HG02798 (cell line): ENCODE measurements at regions not wholly inside any gene's neighbourhood (a gene's known extent, or its start where the extent isn't known, plus 50 kb on each side); places are given as distances from the start of the nearest gene placed in this dataset.

ENCODE experiments used
- ATAC-seq: cut with Tn5 transposase; IDR thresholded peaks from one replicate; pipeline ENCODE4 v1.9.1; 2021; ENCODE audit warnings: mild to moderate bottlenecking; ENCODE audit not compliant: unreplicated experiment, poor library complexity

GRCh38 chr6:168890306-168890980 lies 363.2 kb downstream of the THBS2 start:
- ATAC-seq = no peak

DNA sequence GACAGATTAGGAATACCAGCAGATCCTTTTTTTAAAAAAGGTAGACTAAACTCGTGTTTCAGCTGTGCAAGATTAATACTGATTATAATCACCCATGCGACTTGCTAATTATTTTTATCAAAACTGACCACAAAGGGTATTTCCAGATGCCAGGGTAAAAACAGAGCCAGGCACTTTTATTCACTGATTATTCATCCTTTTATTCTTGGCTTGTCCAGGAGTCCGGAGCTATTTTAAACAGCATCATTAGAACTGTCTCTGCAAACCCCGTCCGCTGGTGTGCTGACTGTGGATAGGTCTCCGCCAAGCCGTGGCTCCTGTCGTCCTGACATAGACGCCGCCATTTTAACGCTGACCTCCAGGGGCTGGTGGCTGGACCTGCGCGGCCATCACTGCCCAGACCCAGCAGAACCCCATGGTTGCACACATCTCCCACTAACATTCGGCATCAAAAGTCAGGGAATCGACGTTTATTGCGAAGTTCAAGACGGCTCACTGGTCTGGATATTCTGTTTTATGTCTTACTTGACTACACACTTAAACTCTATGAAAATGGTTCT lies 364.8 kb downstream of the THBS2 start:
- no peak for ATAC-seq

GRCh38 chr6:168888102-168888501 lies 365.5 kb downstream of the THBS2 start:
- ATAC-seq = no peak

DNA sequence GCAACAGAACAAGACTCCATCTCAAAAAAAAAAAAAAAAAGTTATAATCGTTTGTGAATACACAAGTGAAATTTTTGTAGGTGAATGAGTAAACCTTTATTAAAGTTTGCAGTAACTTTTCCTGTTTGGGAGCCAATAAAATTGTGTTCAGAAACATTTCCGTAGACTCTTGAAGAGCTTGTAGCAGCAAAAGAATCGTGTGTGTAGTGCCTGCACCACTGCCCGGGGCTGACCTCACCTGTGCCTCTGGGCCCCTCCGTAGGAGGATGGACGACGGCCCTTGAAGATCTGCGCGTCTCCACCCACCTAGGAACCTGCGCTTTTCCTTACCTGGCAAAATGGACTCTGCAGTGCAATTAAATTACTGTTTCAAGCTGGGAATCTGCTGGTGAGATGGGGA lies 366.0 kb downstream of the THBS2 start:
- no peak for ATAC-seq

GRCh38 chr6:168886964-168887363 lies 366.7 kb downstream of the THBS2 start:
- ATAC-seq = no peak

DNA sequence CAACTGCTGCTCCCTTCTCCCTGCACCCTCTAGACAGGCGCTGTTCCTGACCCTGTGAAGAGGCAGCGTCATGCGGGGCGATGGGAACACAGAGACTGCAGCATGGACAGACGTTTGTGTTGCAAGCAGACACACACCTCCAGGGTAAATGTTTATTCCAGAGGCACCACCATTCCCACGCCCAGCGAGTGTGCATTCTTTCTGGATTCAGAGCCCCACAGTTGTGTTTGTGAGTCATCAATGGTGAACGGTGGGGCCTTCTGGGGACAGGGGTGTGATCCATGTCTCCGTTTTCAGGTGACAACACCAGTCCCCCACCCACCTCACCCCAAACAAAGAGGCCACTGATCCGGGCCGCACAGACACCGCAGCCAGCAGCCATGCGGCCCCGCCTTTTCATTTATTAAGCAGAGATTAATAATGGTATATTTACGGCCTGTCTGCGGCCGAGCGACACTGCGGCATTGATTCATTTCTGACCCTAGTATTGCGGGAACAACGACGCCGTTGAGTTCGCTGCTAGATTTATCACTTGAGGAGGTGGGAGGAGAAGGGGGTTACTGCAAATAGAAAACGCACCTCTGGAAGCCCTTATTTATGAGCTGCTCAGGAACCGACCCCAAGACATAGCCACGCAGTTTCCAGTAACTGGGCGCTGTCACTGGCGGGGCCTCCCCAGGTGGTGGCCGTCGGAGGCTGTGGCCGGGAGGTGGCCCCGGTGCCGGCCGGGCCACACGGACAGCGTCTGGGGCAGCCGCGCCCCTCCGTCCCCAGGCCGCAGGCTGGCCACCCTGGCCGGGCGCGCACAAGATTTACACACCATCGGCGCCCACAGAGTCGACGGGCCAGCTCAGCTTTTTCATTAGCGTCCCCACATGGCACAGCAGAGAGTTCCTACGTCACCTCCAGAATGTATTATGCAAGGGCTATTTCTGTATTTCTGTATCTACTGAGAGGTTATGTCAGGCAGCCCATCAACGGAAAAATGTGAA lies 367.6 kb downstream of the THBS2 start:
- no peak for ATAC-seq

GRCh38 chr6:168885196-168885595 lies 368.4 kb downstream of the THBS2 start:
- ATAC-seq = no peak

GRCh38 chr6:168884646-168885086 lies 369.0 kb downstream of the THBS2 start:
- ATAC-seq = peak; percentile 76

DNA sequence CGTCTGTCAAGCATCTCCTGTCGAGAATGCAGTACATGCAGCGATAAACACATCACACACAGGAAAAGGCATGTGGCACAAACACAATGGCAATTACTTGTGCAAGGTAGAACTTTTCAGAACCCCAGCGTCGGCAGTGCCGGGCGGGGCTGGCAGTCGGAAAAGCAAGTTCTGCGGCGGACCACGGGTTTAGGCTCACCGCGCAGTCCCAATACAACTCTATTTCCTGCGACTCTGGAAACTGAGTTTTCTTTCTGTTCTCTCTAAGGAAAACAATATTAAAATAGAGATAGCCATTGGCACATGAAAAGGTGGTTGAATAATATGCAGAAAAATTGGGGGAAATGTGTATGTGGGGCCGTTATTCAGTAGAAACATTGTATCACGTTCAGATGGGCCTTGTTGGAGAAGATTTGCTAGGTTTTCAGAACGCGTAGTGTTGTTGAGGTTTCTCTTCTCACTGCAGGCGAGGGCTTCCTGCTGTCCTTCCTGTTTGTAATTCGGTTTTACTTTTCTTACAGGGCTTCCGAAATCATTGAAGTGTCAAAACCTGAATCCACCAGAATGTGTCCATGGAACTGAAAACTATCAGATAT lies 369.5 kb downstream of the THBS2 start:
- ATAC-seq = no peak

DNA sequence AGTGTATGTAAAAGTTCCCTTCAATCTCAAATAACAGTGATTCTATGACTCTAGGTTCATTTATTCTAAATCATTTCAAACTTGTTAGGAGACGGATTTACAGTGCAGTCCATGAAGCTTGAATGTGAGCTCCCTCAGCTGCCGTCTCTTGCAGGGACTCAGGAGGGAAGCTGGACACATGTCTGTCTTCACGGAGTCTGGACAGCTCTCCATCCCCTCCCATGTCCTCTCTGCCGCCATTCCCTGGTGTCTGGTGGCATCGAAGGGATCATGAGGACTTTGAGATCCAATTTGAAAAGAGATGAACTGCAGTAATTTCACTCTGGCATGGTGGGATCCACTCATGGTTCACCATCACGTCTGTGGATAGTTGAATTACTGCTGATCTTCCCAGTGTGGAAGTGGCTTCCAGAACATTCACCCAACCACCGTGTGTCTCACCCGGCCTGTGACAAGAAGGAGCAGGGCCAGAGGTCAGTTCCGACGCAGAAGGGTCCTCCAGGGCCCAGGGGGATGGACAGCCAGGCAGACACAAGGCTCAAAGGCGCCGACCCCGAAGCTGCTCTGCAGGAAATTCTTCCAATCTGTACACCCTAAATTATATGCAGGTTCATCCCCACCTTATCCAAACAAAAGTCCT lies 370.1 kb downstream of the THBS2 start:
- ATAC-seq = no peak

DNA sequence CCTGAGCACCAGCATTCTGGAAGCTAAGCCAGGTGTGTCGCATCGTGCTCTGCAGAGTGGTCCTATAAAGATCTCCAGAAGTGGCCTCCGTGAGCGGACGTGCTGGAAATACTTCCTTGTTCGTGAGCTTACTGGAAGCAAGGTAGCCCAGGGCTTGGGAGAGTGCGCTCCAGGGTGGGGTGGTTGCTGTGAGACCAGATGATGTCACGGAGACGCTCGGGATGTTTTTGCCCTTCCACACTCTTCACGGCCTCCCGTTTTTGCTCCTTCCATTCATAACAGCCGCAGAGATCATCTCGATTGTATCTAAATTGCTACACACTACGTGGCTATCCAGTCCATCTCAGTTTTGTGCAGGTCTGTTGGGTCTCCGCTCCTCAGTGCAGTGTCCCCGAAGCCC lies 373.4 kb downstream of the THBS2 start:
- ATAC-seq = no peak

DNA sequence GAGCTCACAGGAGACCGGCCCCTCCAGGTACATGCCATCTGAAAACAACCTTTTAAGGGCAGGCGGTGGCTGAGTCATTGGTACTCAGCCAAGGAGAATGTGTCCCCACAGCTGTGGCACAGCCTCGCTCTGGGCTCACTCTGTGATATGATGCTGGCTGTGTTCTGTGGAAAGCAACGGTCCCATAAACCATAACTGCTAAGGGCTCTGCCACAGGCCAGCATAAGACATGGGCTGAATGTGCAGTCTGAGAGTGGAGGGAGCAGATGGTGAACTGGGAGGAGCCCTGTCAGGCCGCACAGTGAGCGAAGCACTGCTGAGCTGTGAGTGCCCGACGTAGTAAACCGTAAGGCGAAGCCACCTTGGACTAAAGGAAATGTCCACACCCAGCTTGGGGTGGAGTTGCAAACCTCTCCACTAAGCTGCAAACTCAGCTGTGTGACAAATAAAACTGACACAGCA lies 375.8 kb downstream of the THBS2 start:
- no peak for ATAC-seq

DNA sequence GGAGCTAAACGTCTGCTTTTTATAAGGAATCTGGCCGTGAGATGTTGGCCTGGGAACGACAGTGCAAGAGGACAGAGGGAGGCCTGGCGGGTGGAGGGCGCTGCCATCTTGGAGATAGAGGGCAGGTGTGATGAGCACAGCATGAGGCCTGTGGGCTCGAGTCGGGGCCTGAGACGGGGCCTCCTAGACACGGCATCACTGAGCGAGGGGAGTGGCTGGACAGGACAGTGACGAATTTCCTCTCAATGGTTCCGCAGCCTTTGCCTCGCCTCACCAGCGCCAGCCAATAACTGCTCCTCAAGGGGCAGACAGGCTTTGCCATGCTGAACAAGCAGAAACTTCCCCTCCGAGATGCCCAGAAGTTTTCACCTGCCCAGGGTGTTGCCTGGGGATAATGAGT lies 376.7 kb downstream of the THBS2 start:
- no peak for ATAC-seq

DNA sequence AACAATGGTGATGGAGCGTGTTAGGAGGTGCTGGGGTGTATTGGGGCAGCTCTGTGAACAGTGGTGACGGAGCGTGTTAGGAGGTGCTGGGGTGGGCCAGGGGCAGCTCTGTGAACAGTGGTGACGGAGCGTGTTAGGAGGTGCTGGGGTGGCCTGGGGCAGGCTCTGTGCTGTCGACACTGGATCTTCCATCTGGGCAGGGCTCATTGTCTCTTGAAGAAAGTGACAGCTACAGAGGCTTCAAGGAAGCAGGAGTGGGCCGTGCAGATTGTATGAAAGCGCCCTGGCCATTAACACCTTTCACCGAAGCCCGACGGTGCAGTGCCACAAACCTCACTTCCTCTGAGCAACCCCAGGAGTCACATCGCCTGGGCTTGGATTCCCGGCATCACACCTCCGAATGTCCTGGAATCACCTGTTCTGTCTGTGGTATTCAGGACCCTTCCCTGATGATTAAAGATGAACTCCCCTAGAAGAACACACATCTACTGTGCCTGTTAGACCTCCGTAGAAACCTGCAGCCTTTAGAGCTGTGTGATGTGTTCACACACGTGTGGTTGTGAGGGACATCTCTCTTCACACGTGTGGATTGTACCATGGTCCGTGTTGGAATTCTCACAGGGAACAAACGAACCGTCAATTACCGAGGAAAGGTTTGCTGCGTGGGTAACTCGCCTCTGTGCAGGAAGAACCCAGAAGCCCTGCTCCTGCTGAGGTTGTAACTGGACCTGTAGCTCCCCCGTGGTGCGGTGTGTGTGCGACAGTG lies 377.7 kb downstream of the THBS2 start:
- ATAC-seq = no peak

DNA sequence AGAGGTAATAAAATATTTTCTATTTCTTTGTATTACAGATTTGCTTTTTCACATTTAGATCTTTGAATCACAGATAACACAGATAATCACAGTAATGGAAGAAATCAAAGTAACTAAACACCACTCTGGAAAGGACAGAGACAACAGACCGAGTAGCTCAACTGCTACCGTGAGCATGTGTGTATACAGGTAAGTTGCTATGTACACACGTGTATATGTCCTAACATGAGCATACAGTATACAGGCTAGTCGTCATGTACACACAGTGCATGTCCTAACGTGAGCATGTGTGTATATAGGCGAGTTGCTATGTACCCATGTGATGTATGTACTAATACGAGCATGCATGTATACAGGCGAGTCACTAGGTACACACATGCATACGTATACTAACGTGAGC lies 379.0 kb downstream of the THBS2 start:
- no peak for ATAC-seq

DNA sequence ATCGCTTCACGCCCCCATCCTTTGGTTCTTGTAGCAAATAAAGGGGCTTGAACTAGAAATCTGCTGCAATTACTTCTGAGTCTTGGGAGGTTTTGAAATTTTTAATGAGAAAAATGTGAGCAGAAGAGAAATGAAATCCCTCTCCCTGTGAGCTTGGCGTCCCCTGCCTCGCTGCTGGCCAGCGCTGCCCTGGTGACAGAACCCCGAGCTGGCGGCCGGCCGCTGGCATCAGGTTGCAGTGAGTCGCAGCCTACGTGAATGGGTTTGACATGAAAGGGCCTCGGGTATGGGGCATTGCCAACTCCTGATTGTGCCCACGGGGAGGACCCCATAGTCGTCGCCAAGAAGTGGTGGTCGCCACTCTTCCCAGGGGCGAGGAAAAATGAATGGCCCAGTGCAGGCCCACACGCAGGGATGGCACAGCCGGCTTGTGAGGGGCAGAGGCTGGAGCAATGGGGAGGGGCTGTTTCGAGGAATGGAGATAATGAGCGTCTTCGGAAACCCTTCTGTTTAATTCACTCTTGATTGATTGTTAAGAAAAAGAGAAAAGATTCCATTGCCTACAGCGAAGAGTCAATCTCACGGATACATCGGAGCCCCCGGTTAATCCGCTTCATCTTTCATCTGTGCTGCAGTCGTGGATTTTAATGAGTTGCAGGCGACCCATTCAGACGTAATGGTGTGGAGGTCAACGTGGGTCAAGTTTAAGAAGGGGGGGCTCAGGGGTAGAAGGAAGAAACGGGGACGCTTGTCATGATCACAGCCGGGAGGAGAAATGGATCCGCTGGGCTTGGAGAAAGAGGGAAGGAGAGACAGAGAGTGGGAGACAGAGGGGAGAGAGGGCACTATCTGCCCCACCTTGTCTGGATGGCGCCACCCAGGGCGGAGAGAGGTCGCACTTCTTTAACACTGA lies 380.1 kb downstream of the THBS2 start:
- no peak for ATAC-seq

GRCh38 chr6:168871642-168872315 lies 381.9 kb downstream of the THBS2 start:
- no peak for ATAC-seq

DNA sequence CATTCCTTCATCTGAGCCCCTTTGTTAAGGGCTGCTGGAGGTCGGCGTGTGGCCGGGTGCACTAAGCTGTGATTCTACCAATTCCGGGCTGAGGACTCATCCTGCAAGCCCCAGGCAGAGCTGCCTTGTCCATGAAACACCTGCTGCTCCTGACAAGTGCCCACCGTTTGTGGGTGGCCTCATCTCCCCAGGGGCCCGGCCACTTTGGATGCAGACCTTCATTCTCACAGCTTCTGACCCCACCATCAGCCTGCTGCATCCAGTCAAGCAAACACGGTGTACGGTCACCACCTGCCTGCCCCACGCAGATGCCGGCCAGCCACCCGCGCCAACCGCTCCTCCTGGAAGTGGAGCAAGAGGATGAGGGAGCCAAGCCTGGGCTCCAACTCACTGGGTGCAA lies 382.7 kb downstream of the THBS2 start:
- ATAC-seq = no peak
